Mesenchymal stem cell (in vitro differentiated cells and primary cell): ENCODE measurements at regions not wholly inside any gene's neighbourhood (a gene's known extent, or its start where the extent isn't known, plus 50 kb on each side); places are given as distances from the start of the nearest gene placed in this dataset.
"Not testable (repeated sequence)": the region's sequence is repeated elsewhere in the genome, so short reads cannot be mapped to it uniquely, and the experiment has no call there.

Experiments used
- DNase-seq: peaks from one replicate; pipeline ENCODE4 v3.0.0-alpha.2; 2013
- H2AFZ ChIP-seq: one replicate; pipeline ENCODE4 v1.6.1; 2013; ENCODE audit warnings: low read depth, mild to moderate bottlenecking, control low read depth, inconsistent platforms, low read length, moderate library complexity
- H2AK5ac ChIP-seq: 2 replicates; pipeline ENCODE4 v1.6.1; 2013; ENCODE audit warnings: low read length, moderate library complexity, mild to moderate bottlenecking, inconsistent platforms; ENCODE audit not compliant: severe bottlenecking
- H2BK120ac ChIP-seq: one replicate; pipeline ENCODE4 v1.6.1; 2013; ENCODE audit warnings: low read depth, mild to moderate bottlenecking, inconsistent platforms, low read length, moderate library complexity
- H2BK12ac ChIP-seq, 2 experiments: one replicate each; pipeline ENCODE4 v1.6.1; 2013; ENCODE audit warnings: inconsistent platforms in 2 of 2, low read length in 2 of 2, mild to moderate bottlenecking in 2 of 2, moderate library complexity in 2 of 2, control low read depth in 1 of 2
- H2BK15ac ChIP-seq: one replicate; pipeline ENCODE4 v1.6.1; 2013; ENCODE audit warnings: mild to moderate bottlenecking, low read depth, inconsistent platforms; ENCODE audit not compliant: poor library complexity, severe bottlenecking
- H2BK5ac ChIP-seq: 2 replicates; pipeline ENCODE4 v1.6.1; 2013; ENCODE audit warnings: low read depth, mild to moderate bottlenecking, low read length, control low read depth, inconsistent platforms; ENCODE audit not compliant: poor library complexity, severe bottlenecking
- H3K14ac ChIP-seq, 2 experiments: one replicate each; pipeline ENCODE4 v1.6.1; 2013; ENCODE audit warnings: inconsistent platforms in 2 of 2, low read length in 2 of 2, control low read depth in 1 of 2, mild to moderate bottlenecking in 1 of 2, moderate library complexity in 1 of 2
- H3K18ac ChIP-seq, 2 experiments: one replicate each; pipeline ENCODE4 v1.6.1; 2013; ENCODE audit warnings: inconsistent platforms in 2 of 2, low read length in 2 of 2, control low read depth in 1 of 2, low read depth in 1 of 2, mild to moderate bottlenecking in 1 of 2
- H3K23ac ChIP-seq, 2 experiments: one replicate each; pipeline ENCODE4 v1.6.1; 2013; ENCODE audit warnings: inconsistent platforms in 2 of 2, low read length in 2 of 2, mild to moderate bottlenecking in 2 of 2, moderate library complexity in 2 of 2, control low read depth in 1 of 2
- H3K27ac ChIP-seq: 2 replicates; pipeline ENCODE4 v1.5.1; 2013; ENCODE audit warnings: mild to moderate bottlenecking, moderate library complexity, low read length, control low read depth, inconsistent platforms; ENCODE audit not compliant: poor library complexity, severe bottlenecking
- H3K27me3 ChIP-seq, 2 experiments: 2 replicates each; pipeline versions ENCODE4 v1.6.1 to v1.7.0; 2013; ENCODE audit warnings: low read length in 2 of 2, mild to moderate bottlenecking in 2 of 2, moderate library complexity in 2 of 2, control low read depth in 1 of 2, inconsistent platforms in 1 of 2; ENCODE audit not compliant: control insufficient read depth in 1 of 2, insufficient read depth in 1 of 2
- H3K36me3 ChIP-seq, 2 experiments: 2 replicates each; pipeline versions ENCODE4 v1.6.1 to v1.7.0; 2013; ENCODE audit warnings: low read length in 2 of 2, control low read depth in 1 of 2, inconsistent platforms in 1 of 2, low read depth in 1 of 2, mild to moderate bottlenecking in 1 of 2; ENCODE audit not compliant: insufficient read depth in 2 of 2, control insufficient read depth in 1 of 2
- H3K4ac ChIP-seq, 2 experiments: one replicate each; pipeline ENCODE4 v1.6.1; 2013; ENCODE audit warnings: inconsistent platforms in 2 of 2, low read length in 2 of 2, mild to moderate bottlenecking in 2 of 2, moderate library complexity in 2 of 2, control low read depth in 1 of 2, low read depth in 1 of 2
- H3K4me1 ChIP-seq: 2 replicates; pipeline ENCODE4 v1.6.1; 2013; ENCODE audit warnings: low read depth, low read length, control low read depth; ENCODE audit not compliant: control insufficient read depth, insufficient read depth
- H3K4me2 ChIP-seq: 2 replicates; pipeline ENCODE4 v1.6.1; 2013; ENCODE audit warnings: low read length, mild to moderate bottlenecking, inconsistent platforms; ENCODE audit not compliant: poor library complexity, severe bottlenecking
- H3K4me3 ChIP-seq, 2 experiments: 2 replicates each; pipeline versions ENCODE4 v1.5.1 to v1.7.0; 2013; ENCODE audit warnings: low read length in 2 of 2, mild to moderate bottlenecking in 2 of 2, control low read depth in 1 of 2, low read depth in 1 of 2; ENCODE audit not compliant: insufficient read depth in 1 of 2
- H3K79me1 ChIP-seq: replicated peaks from 2 replicates; pipeline ENCODE4 v1.6.1; 2013; ENCODE audit warnings: mild to moderate bottlenecking, control low read depth, low read length, inconsistent platforms; ENCODE audit not compliant: poor library complexity, severe bottlenecking
- H3K9ac ChIP-seq: 2 replicates; pipeline ENCODE4 v1.7.0; 2013; ENCODE audit warnings: mild to moderate bottlenecking, low read length, moderate library complexity
- H3K9me3 ChIP-seq: 2 replicates; pipeline ENCODE4 v1.7.0; 2013; ENCODE audit warnings: mild to moderate bottlenecking, low read length; ENCODE audit not compliant: control insufficient read depth
- H4K8ac ChIP-seq: one replicate; pipeline ENCODE4 v1.6.1; 2013; ENCODE audit warnings: inconsistent platforms, mild to moderate bottlenecking, low read length, moderate library complexity
- H4K91ac ChIP-seq: one replicate; pipeline ENCODE4 v1.6.1; 2013; ENCODE audit warnings: mild to moderate bottlenecking, low read length, inconsistent platforms
- WGBS: methylation state at CpG from one replicate; pipeline ENCODE4 v1.1.7; 2013; ENCODE audit warnings: mixed read lengths; 5-methylcytosine and 5-hydroxymethylcytosine counted together

DNA sequence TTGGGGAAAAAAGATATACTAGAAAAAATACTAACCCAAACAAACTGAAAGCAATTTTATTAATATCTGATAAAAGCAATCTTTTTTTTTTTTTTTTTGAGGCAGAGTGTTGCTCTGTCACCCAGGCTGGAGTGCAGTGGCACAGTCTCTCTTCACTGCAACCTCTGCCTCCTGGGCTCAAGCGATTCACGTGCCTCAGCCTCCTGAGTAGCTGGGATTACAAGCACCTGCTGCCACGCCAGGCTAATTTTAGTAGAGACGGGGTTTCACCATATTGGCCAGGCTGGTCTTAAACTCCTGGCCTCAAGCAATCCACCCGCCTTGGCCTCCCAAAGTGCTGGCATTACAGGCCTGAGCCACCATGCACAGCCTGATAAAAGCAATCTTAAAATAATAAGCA lies 467.5 kb upstream of the TNC start:
- H2BK5ac ChIP-seq, H2BK12ac ChIP-seq, H3K79me1 ChIP-seq, H3K4me1 ChIP-seq, H2BK120ac ChIP-seq, H3K4me3 ChIP-seq, H2AFZ ChIP-seq, H2AK5ac ChIP-seq, H3K9me3 ChIP-seq, H3K9ac ChIP-seq, H3K27ac ChIP-seq, H3K14ac ChIP-seq, H3K18ac ChIP-seq, H3K4me2 ChIP-seq, H3K4ac ChIP-seq, H3K23ac ChIP-seq, H2BK15ac ChIP-seq, H4K91ac ChIP-seq, DNase-seq, H3K36me3 ChIP-seq, H3K27me3 ChIP-seq, H4K8ac ChIP-seq: not testable (repeated sequence)
- 83% methylated on average over 4 of the region's 5 CpGs for WGBS

GRCh38 chr9:115587310-115587709 lies 469.4 kb upstream of the TNC start:
- no peak overlapping the region for H3K4ac ChIP-seq
- H3K27me3 ChIP-seq, result no peaks in the 10 kb centered on the region
- no peak overlapping the region for H3K27ac ChIP-seq
- H2BK120ac ChIP-seq, result no peak overlapping the region
- no peak overlapping the region for H2BK12ac ChIP-seq
- H3K79me1 ChIP-seq, result no peaks in the 10 kb centered on the region
- H3K18ac ChIP-seq, result no peak overlapping the region
- H2AFZ ChIP-seq, result no peak overlapping the region
- no peak overlapping the region for H3K14ac ChIP-seq
- no peak overlapping the region for H2BK5ac ChIP-seq
- no peak overlapping the region for H3K9ac ChIP-seq
- peaks cover 5% of the 10 kb centered on the region for H3K9me3 ChIP-seq
- DNase-seq, result no peak
- no peak overlapping the region for H2BK15ac ChIP-seq
- H3K4me1 ChIP-seq, result no peaks in the 10 kb centered on the region
- no peak overlapping the region for H3K4me3 ChIP-seq
- no peak overlapping the region for H4K91ac ChIP-seq
- H4K8ac ChIP-seq, result no peak overlapping the region
- H2AK5ac ChIP-seq, result no peak overlapping the region
- H3K23ac ChIP-seq, result no peak overlapping the region
- no peak overlapping the region for H3K4me2 ChIP-seq
- WGBS, result 100% methylated on average over 1 of the region's 2 CpGs
- no peaks in the 10 kb centered on the region for H3K36me3 ChIP-seq

DNA sequence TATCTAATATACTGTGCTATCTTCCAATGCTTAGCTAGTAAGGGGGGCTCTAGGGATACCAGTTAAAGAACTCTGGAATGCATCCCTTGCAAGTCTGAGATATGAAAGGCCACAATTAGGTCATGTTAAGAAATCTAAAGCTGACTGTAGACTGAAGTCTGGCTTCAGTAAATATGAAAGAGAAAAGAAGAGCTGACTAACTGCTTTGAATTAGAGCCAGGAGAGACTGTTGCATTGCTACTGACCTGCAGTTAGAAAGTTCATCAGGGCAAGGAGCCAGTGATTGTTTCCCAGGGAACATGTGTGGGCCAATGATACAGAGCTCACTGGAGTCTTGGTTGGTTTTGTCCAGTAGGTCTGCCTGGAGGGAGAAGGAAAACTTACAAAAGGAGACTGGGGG lies 472.1 kb upstream of the TNC start:
- no peak overlapping the region for H3K4me2 ChIP-seq
- peak overlapping the region; percentile 72 for H3K9ac ChIP-seq
- DNase-seq, result peak; percentile 79
- H2BK5ac ChIP-seq, result no peak overlapping the region
- H2BK12ac ChIP-seq, result no peak overlapping the region
- no peak overlapping the region for H2BK120ac ChIP-seq
- no peak overlapping the region for H3K23ac ChIP-seq
- H4K91ac ChIP-seq, result no peak overlapping the region
- peak overlapping the region; percentile 6 for H3K27ac ChIP-seq
- H3K4ac ChIP-seq, result peak overlapping the region in 1 of 2 experiments; percentile 4
- H3K4me3 ChIP-seq, result peak overlapping the region in 1 of 2 experiments; percentile 19
- no peak overlapping the region for H3K14ac ChIP-seq
- peaks cover 5% of the 10 kb centered on the region for H3K9me3 ChIP-seq
- no peak overlapping the region for H4K8ac ChIP-seq
- no peak overlapping the region for H2AK5ac ChIP-seq
- H3K4me1 ChIP-seq, result no peaks in the 10 kb centered on the region
- H2AFZ ChIP-seq, result no peak overlapping the region
- no peak overlapping the region for H2BK15ac ChIP-seq
- H3K79me1 ChIP-seq, result no peaks in the 10 kb centered on the region
- H3K36me3 ChIP-seq, result no peaks in the 10 kb centered on the region
- no peaks in the 10 kb centered on the region for H3K27me3 ChIP-seq
- H3K18ac ChIP-seq, result peak overlapping the region in 1 of 2 experiments; percentile 5

GRCh38 chr9:115591584-115591984 lies 473.6 kb upstream of the TNC start:
- Histone ChIP-seq H3K23ac (no peak overlapping the region), H2BK12ac (peak overlapping the region in 1 of 2 experiments; percentile 31), H3K9ac (peak overlapping the region; percentile 98), H3K9me3 (peaks cover 5% of the 10 kb centered on the region), H2BK5ac (peak overlapping the region; percentile 45), H3K14ac (no peak overlapping the region), H3K4me1 (peaks cover 3% of the 10 kb centered on the region), H4K8ac (no peak overlapping the region), H3K27me3 (no peaks in the 10 kb centered on the region), H2BK15ac (no peak overlapping the region), H3K4me2 (no peak overlapping the region), H3K4ac (peak overlapping the region in 1 of 2 experiments; percentile 53), H3K4me3 (no peak overlapping the region), H2AK5ac (no peak overlapping the region), H2BK120ac (no peak overlapping the region), H3K18ac (peak overlapping the region in 1 of 2 experiments; percentile 67), H3K36me3 (no peaks in the 10 kb centered on the region), H3K27ac (peak overlapping the region; percentile 86), H2AFZ (no peak overlapping the region), H3K79me1 (no peaks in the 10 kb centered on the region), H4K91ac (no peak overlapping the region)
- whole genome bisulfite sequencing, result 2% methylated on average over 4 of the region's 4 CpGs
- peak; percentile 99 for DNase-seq
